NT2/D1 (cell line): ENCODE measurements at regions not wholly inside any gene's neighbourhood (a gene's known extent, or its start where the extent isn't known, plus 50 kb on each side); places are given as distances from the start of the nearest gene placed in this dataset.

Experiments used
- DNase-seq: peaks from one replicate; pipeline ENCODE4 v3.0.0-alpha.2; 2011; ENCODE audit warnings: low read depth, low spot score
- H3K27me3 ChIP-seq: 2 replicates; pipeline ENCODE4 v1.6.0; 2011; ENCODE audit warnings: mild to moderate bottlenecking; ENCODE audit not compliant: insufficient read length, insufficient read depth
- H3K36me3 ChIP-seq: 2 replicates; pipeline ENCODE4 v1.6.1; 2011; ENCODE audit warnings: mild to moderate bottlenecking, low read length, mixed read lengths; ENCODE audit not compliant: insufficient read depth, insufficient read length
- H3K4me1 ChIP-seq: 2 replicates; pipeline ENCODE4 v1.5.1; 2011; ENCODE audit not compliant: insufficient read depth, insufficient read length
- H3K4me3 ChIP-seq: 2 replicates; pipeline ENCODE4 v1.5.1; 2011; ENCODE audit warnings: low read depth; ENCODE audit not compliant: insufficient read length
- H3K9ac ChIP-seq: 2 replicates; pipeline ENCODE4 v1.6.0; 2011; ENCODE audit warnings: low read depth; ENCODE audit not compliant: insufficient read length
- H3K9me3 ChIP-seq: 2 replicates; pipeline ENCODE4 v1.5.1; 2011; ENCODE audit warnings: mild to moderate bottlenecking, low read length; ENCODE audit not compliant: insufficient read depth
- SUZ12 ChIP-seq: IDR thresholded peaks from 2 replicates; pipeline ENCODE4 v1.6.1; 2011; ENCODE audit not compliant: insufficient read length, insufficient read depth; ENCODE audit errors: extremely low read depth
- YY1 ChIP-seq: IDR thresholded peaks from 2 replicates; pipeline ENCODE4 v1.6.1; 2011; ENCODE audit not compliant: insufficient read length, insufficient read depth
- ZNF274 ChIP-seq: IDR thresholded peaks from 2 replicates; pipeline ENCODE4 v1.6.1; 2011; ENCODE audit warnings: mild to moderate bottlenecking, low read depth, low read length

- Histone ChIP-seq H3K36me3 (no peaks in the 10 kb centered on the region), H3K9me3 (no peaks in the 10 kb centered on the region), H3K4me3 (no peak overlapping the region), H3K4me1 (no peaks in the 10 kb centered on the region), H3K9ac (no peak overlapping the region), H3K27me3 (no peaks in the 10 kb centered on the region)
- TF ChIP-seq ZNF274 (no peak), SUZ12 (no peak), YY1 (no peak)
- DNase-seq = no peak
Measured at GRCh38 chr7:83306502-83306901, 143.8 kb upstream of the PCLO start.

DNA sequence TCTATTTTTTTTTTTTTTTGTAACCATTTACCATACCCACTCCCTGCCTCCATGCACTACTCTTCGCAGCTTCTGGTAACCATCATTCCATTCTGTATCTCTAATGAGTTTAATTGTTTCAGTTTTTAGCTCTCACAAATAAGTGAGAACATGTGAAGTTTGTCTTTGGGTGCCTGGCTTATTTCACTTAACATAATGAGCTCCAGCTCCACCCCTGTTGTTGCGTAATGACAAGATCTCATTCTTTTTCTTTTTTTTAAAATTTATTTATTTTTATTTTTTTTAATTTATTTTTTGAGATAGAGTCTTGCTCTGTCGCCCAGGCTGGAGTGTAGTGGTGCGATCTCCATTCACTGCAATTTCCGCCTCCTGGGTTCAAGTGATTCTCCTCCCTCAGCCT, 142.3 kb upstream of the PCLO start:
- no peak for DNase-seq
- Histone ChIP-seq H3K36me3 (no peaks in the 10 kb centered on the region), H3K9me3 (no peaks in the 10 kb centered on the region), H3K9ac (no peak overlapping the region), H3K4me3 (no peak overlapping the region), H3K4me1 (no peaks in the 10 kb centered on the region), H3K27me3 (no peaks in the 10 kb centered on the region)
- TF ChIP-seq ZNF274 (no peak), YY1 (no peak), SUZ12 (no peak)

- Histone ChIP-seq H3K4me1 (no peaks in the 10 kb centered on the region), H3K9ac (no peak overlapping the region), H3K9me3 (no peaks in the 10 kb centered on the region), H3K27me3 (no peaks in the 10 kb centered on the region), H3K4me3 (no peak overlapping the region), H3K36me3 (no peaks in the 10 kb centered on the region)
- TF ChIP-seq ZNF274 = no peak
- no peak for TF ChIP-seq YY1
- no peak for TF ChIP-seq SUZ12
- no peak for DNase-seq
Measured at GRCh38 chr7:83301416-83301815, 138.7 kb upstream of the PCLO start.

GRCh38 chr7:83290211-83290610, 127.5 kb upstream of the PCLO start:
- Histone ChIP-seq H3K27me3 (no peaks in the 10 kb centered on the region), H3K9me3 (no peaks in the 10 kb centered on the region), H3K4me3 (no peak overlapping the region), H3K36me3 (no peaks in the 10 kb centered on the region), H3K9ac (no peak overlapping the region), H3K4me1 (no peaks in the 10 kb centered on the region)
- DNase-seq = no peak
- TF ChIP-seq SUZ12 = no peak
- TF ChIP-seq ZNF274 = no peak
- TF ChIP-seq YY1 = no peak

DNA sequence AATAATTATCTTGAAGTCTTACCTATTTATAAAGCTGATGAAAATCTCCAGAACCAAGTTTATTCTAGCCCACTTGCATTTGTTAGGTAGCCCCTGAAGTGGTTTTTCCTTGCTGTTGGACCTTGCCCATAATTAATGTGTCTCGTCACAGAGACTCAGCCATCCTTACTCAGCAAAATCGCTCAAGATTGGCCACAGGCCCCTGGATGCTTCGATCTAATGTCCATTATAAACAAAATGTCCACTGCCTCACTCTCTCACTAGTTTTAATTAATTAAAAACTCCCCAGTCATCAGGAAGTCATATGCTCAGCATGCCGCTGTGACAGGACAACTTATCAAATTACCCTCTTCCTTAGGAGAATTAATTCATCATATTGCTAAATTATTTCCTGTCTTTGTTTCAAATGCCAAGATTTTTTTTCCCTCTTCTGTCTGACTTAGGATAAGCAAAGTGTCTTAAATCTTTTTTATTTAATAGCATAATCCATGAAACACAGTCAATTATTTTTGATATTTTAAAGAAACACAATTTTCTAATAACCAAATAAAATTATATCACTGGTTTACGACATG, 126.8 kb upstream of the PCLO start:
- no peak for DNase-seq
- Histone ChIP-seq H3K9me3 (no peaks in the 10 kb centered on the region), H3K9ac (no peak overlapping the region), H3K27me3 (no peaks in the 10 kb centered on the region), H3K4me3 (no peak overlapping the region), H3K36me3 (no peaks in the 10 kb centered on the region), H3K4me1 (no peaks in the 10 kb centered on the region)
- no peak for TF ChIP-seq SUZ12
- TF ChIP-seq YY1 = no peak
- no peak for TF ChIP-seq ZNF274

- TF ChIP-seq SUZ12 = no peak
- no peak for TF ChIP-seq YY1
- no peak for TF ChIP-seq ZNF274
- no peak for DNase-seq
- Histone ChIP-seq H3K4me3 (no peak overlapping the region), H3K27me3 (no peaks in the 10 kb centered on the region), H3K36me3 (no peaks in the 10 kb centered on the region), H3K4me1 (no peaks in the 10 kb centered on the region), H3K9me3 (no peaks in the 10 kb centered on the region), H3K9ac (no peak overlapping the region)
Measured at GRCh38 chr7:83280671-83281070, 118.0 kb upstream of the PCLO start.

DNA sequence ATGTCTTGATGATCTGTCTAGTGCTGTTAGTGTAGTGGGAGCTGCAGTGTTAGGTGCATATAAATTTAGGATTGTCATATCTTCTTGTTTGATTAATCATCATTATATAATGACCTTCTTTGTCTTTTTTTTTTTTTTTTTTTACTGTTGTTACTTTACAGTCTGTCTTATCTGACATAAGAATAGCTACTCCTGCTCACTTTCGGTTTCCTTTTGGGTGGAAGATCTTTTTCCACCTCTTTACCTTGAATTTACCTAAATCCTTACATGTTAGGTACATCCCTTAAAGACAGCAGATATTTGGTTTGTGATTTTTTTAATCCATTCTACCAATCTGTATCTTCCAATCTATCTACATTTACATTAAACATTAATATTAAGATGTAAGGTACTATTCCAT, 113.6 kb upstream of the PCLO start:
- Histone ChIP-seq H3K9ac (no peak overlapping the region), H3K4me1 (no peaks in the 10 kb centered on the region), H3K4me3 (no peak overlapping the region), H3K27me3 (no peaks in the 10 kb centered on the region), H3K9me3 (no peaks in the 10 kb centered on the region), H3K36me3 (no peaks in the 10 kb centered on the region)
- no peak for DNase-seq
- TF ChIP-seq YY1 (no peak), ZNF274 (no peak), SUZ12 (no peak)

DNA sequence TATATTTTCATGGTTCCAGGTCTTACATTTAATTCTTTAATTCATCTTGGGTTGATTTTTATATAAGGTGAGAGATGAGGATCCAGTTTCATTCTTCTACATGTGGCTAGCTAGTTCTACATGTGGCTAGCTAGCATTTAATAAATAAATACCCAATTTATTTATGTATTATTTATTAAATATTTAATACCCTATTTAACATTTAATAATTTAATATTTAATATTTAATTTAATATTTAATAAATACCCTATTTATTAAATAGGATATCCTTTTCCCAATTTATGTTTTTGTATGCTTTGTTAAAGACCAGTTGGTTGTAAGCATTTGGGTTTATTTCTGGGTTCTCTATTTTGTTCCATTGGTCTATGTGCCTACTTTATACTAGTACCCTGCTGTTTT, 111.0 kb upstream of the PCLO start:
- no peaks in the 10 kb centered on the region for H3K9me3 ChIP-seq
- H3K4me1 ChIP-seq = no peaks in the 10 kb centered on the region
- no peak for DNase-seq
- no peaks in the 10 kb centered on the region for H3K36me3 ChIP-seq
- TF ChIP-seq YY1 (no peak), SUZ12 (no peak), ZNF274 (no peak)
- H3K9ac ChIP-seq = no peak overlapping the region
- no peak overlapping the region for H3K4me3 ChIP-seq
- no peaks in the 10 kb centered on the region for H3K27me3 ChIP-seq
